ENCODE measurements at regions not wholly inside any gene's neighbourhood (a gene's known extent, or its start where the extent isn't known, plus 50 kb on each side); places are given as distances from the start of the nearest gene placed in this dataset.

DNA sequence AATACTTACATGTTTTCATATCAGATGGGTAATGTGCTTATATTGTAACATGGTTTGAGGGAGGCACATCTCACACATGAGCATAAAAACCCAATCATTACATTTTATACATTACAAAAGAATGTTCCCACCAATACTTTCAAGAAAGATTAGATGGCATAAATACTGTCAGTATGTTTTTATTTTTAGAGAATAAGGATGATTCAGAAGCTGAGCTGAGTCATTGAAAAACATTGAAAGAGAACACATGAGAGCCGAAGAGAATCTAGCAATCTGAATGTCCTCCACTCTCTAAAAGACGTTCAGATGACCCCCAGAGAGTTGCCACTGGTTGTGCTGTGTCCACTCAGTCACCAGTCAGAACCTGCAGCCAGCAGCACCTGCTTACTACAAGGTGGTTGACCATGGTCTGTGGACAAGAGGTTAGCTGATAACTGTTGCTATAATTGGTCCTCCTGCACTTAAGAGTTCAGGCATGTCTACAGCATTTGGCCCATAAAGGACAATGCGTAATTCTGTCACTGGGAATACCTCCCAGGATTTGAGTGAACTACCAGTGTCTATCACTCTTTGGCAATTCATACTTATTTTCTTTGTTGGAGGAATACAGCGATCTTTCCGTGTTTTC, 382.2 kb upstream of the IGFBP7 start:
- Histone ChIP-seq H3K36me3 (no peaks in the 10 kb centered on the region), H3K9me3 (no peaks in the 10 kb centered on the region), H3K27me3 (no peaks in the 10 kb centered on the region), H3K4me1 (no peaks in the 10 kb centered on the region), H3K27ac (no peak overlapping the region), H3K4me3 (no peak overlapping the region)
- WGBS, 2 donors: 85 to 89% methylated on average over 5 of the region's 5 CpGs
- DNase-seq (no peak), ATAC-seq (ENCODE audit: low FRiP score in 2 of 2) (no peak)
- no peak for TF ChIP-seq EP300 (IDR thresholded peaks at IDR 0.05)
- no peak for TF ChIP-seq POLR2AphosphoS5 (IDR thresholded peaks at IDR 0.05)
- TF ChIP-seq POLR2A (IDR thresholded peaks at IDR 0.05): no peak
- TF ChIP-seq CTCF (IDR thresholded peaks at IDR 0.05): no peak

DNA sequence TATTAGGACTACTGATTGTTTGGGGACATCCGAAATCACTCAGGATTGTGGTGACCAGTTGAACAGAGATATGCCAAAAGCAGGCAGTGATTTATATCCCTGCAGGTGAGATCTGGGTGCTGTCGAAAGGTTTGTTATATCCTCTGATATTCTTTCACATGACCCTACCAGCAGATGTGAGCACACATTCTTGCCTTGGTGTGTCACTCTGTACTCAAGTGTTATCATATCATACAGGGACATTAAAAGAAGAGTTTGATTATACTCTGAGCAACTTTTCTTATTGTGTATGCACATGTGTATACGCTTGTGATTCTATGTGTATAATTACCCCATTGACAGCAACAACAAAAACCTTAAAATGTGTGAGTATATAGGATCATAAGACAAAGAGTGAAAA, 381.2 kb upstream of the IGFBP7 start:
- H3K36me3 ChIP-seq: no peaks in the 10 kb centered on the region
- H3K4me1 ChIP-seq: no peaks in the 10 kb centered on the region
- ATAC-seq (ENCODE audit: low FRiP score in 2 of 2) (no peak), DNase-seq (no peak)
- no peak overlapping the region for H3K4me3 ChIP-seq
- H3K27me3 ChIP-seq: no peaks in the 10 kb centered on the region
- no peak overlapping the region for H3K27ac ChIP-seq
- H3K9me3 ChIP-seq: no peaks in the 10 kb centered on the region
- 76 to 79% methylated on average over 3 of the region's 3 CpGs for WGBS, 2 donors
- no peak for TF ChIP-seq CTCF (IDR thresholded peaks at IDR 0.05)

DNA sequence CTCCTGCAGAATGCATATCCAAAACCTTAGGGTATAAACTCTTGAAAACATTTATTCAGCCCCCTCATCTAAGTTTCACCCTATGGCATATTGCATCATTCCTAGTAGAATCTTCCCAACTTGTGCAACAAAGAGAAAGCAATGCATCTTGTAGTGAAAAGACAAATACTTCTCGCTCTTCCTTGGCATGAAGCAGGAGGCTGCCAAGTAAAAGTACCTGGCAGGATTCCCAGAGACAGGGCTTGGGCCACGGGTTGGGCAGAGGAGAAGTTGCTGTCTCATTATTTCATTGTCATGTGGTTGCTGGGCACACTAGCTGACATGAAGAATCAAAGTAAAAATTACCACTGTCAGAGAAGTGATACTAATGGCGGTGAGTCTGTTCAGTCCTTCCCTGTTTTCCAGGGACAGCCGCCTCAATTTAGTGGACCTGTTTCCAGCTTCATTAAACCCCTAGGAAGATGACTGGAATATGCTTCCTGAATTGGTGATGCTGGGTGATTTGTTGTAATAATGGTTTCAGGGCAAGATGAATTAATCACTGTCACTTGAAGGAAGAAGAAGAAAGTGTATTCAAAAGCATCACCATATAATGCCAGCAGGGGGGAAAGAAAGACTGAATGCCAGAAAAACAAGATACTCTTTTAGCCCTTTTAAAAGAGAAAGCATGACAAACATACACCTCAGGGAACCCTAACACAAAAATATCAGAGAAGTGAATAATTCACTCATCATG, 380.5 kb upstream of the IGFBP7 start:
- H3K4me3 ChIP-seq: no peak overlapping the region
- WGBS, 2 donors: 54 to 64% methylated on average over 4 of the region's 4 CpGs
- ATAC-seq (ENCODE audit: low FRiP score in 2 of 2) (no peak), DNase-seq (no peak)
- no peaks in the 10 kb centered on the region for H3K4me1 ChIP-seq
- H3K27ac ChIP-seq: no peak overlapping the region
- H3K27me3 ChIP-seq: no peaks in the 10 kb centered on the region
- H3K9me3 ChIP-seq: no peaks in the 10 kb centered on the region
- no peaks in the 10 kb centered on the region for H3K36me3 ChIP-seq
- no peak for TF ChIP-seq POLR2A (IDR thresholded peaks at IDR 0.05)

DNA sequence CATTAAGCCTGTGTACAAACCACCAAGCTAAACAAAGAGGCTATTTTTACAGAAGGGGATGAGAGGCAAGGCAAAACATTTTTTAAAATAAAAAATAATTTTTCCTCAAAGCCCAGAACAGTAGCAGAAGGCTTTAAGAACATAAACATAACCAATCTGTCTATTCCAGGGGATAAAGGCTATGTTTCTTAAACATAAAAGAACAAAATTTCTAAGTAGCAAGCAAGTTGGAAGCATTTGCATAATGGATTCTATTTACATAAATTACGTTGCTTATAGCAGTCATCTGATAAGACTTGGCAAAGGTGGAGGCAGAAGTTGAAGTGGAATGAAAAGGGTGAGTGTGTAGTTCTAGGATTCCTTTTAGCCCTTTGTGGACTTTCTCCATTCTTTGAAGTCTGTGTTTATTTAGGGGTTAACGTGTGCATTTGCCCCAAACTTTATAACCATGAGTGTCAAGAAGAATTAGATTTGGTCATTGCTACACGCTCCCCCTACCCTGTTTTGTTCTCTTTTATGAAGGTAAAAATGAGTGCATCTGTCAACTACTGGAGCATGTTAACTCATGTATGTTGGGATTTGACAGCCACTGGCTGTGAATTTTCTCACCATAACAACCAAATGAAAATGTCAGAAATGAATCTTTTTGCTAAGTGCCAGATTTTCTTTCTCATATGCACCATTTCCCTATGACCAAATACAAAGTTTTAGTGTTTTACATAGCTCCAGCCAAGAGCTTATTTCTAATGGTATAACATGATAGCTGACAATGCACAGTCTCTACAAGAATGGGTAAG, 378.4 kb upstream of the IGFBP7 start:
- no peak for ATAC-seq (ENCODE audit: low FRiP score in 2 of 2)
- no peaks in the 10 kb centered on the region for H3K27me3 ChIP-seq
- H3K4me3 ChIP-seq: no peak overlapping the region
- no peaks in the 10 kb centered on the region for H3K4me1 ChIP-seq
- WGBS, 2 donors: 46 to 51% methylated on average over 3 of the region's 3 CpGs
- DNase-seq: no peak
- no peak overlapping the region for H3K27ac ChIP-seq
- no peak for TF ChIP-seq CTCF (IDR thresholded peaks at IDR 0.05)
- no peak for TF ChIP-seq EP300 (IDR thresholded peaks at IDR 0.05)
- no peak for TF ChIP-seq POLR2A (IDR thresholded peaks at IDR 0.05)
- TF ChIP-seq POLR2AphosphoS5 (IDR thresholded peaks at IDR 0.05): no peak
- H3K9me3 ChIP-seq: no peaks in the 10 kb centered on the region
- H3K36me3 ChIP-seq: no peaks in the 10 kb centered on the region

- Histone ChIP-seq H3K4me3 (no peak overlapping the region), H3K27ac (no peak overlapping the region), H3K36me3 (no peaks in the 10 kb centered on the region), H3K9me3 (no peaks in the 10 kb centered on the region), H3K27me3 (no peaks in the 10 kb centered on the region), H3K4me1 (no peaks in the 10 kb centered on the region)
- 88 to 94% methylated on average over 1 of the region's 1 CpG for WGBS, 2 donors
- no peak for TF ChIP-seq POLR2A (IDR thresholded peaks at IDR 0.05)
- no peak for TF ChIP-seq CTCF (IDR thresholded peaks at IDR 0.05)
- TF ChIP-seq POLR2AphosphoS5 (IDR thresholded peaks at IDR 0.05): no peak
- no peak for TF ChIP-seq EP300 (IDR thresholded peaks at IDR 0.05)
- DNase-seq: no peak
- no peak for ATAC-seq (ENCODE audit: low FRiP score in 2 of 2)
Observed at GRCh38 chr4:57475424-57475823, 365.2 kb upstream of the IGFBP7 start.
